Vagina (tissue), 2 donors: ENCODE measurements at regions not wholly inside any gene's neighbourhood (a gene's known extent, or its start where the extent isn't known, plus 50 kb on each side); places are given as distances from the start of the nearest gene placed in this dataset.

Source experiments
- DNase-seq, 2 donors: peaks; one replicate each; pipeline ENCODE4 v3.0.0-alpha.2; 2017; ENCODE audit errors: extremely low spot score in 2 of 2
- H3K27ac ChIP-seq: fragments of 200-600 bp; sonication (generic); one replicate; pipeline ENCODE4 v1.5.1; 2019
- H3K27me3 ChIP-seq: fragments of 200-600 bp; sonication (generic); one replicate; pipeline ENCODE4 v1.5.1; 2019
- H3K36me3 ChIP-seq, 2 donors: fragments of 200-600 bp; sonication (generic); one replicate each; pipeline ENCODE4 v1.5.1; 2017 to 2019
- H3K4me1 ChIP-seq: fragments of 200-600 bp; sonication (generic); one replicate; pipeline ENCODE4 v1.5.1; 2019
- H3K4me3 ChIP-seq, 2 donors: fragments of 200-600 bp; sonication (generic); 1 replicate in 1 of 2; 2 replicates in 1 of 2; pipeline ENCODE4 v1.5.1; 2016 to 2019
- H3K9me3 ChIP-seq: fragments of 200-600 bp; sonication (generic); one replicate; pipeline ENCODE4 v1.5.1; 2019
- CTCF ChIP-seq, 3 experiments: fragments of 450-650 bp in 2 of 3; fragments of 200-600 bp in 1 of 3; sonication (generic) in 1 of 3; IDR thresholded peaks; one replicate each; pipeline ENCODE4 v1.5.1; 2017 to 2019; ENCODE audit warnings: antibody characterized with exemption in 3 of 3, mild to moderate bottlenecking in 2 of 3, moderate library complexity in 2 of 3
- POLR2A ChIP-seq, 2 donors: fragments of 450-650 bp; IDR thresholded peaks; one replicate each; pipeline ENCODE4 v1.6.1; 2017; ENCODE audit warnings: antibody characterized with exemption in 2 of 2, mild to moderate bottlenecking in 2 of 2, moderate library complexity in 2 of 2
- POLR2AphosphoS5 ChIP-seq, 2 donors: sonication (generic); formaldehyde crosslinking; IDR thresholded peaks; one replicate each; pipeline ENCODE4 v1.9.0; 2017; ENCODE audit warnings: antibody characterized with exemption in 2 of 2, mild to moderate bottlenecking in 2 of 2, low read depth in 1 of 2; ENCODE audit not compliant: insufficient read depth in 1 of 2
- intact Hi-C: fragments of 100-400 bp; cut with DNase I; formaldehyde crosslinking; loops from one replicate; pipeline ENCODE4 v1.15.1; 2023

GRCh38 chr2:52539026-52539970 is 1228.3 kb upstream of the CHAC2 start:
- H3K27ac ChIP-seq, result no peak overlapping the region
- H3K9me3 ChIP-seq, result no peaks in the 10 kb centered on the region
- no peak for DNase-seq
- intact Hi-C loops, result no loop called here
- no peak overlapping the region for H3K4me3 ChIP-seq
- no peaks in the 10 kb centered on the region for H3K36me3 ChIP-seq
- H3K4me1 ChIP-seq, result no peaks in the 10 kb centered on the region
- TF ChIP-seq CTCF (IDR thresholded peaks at IDR 0.05) (no peak), POLR2A (IDR thresholded peaks at IDR 0.05) (no peak), POLR2AphosphoS5 (IDR thresholded peaks at IDR 0.05; ENCODE audit: insufficient read depth in 1 of 2, low read depth in 1 of 2) (no peak)
- no peaks in the 10 kb centered on the region for H3K27me3 ChIP-seq

GRCh38 chr2:52537588-52537987 is 1230.0 kb upstream of the CHAC2 start:
- Histone ChIP-seq H3K9me3 (no peaks in the 10 kb centered on the region), H3K27me3 (no peaks in the 10 kb centered on the region), H3K36me3 (no peaks in the 10 kb centered on the region), H3K4me3 (no peak overlapping the region), H3K4me1 (no peaks in the 10 kb centered on the region), H3K27ac (no peak overlapping the region)
- intact Hi-C loops, result no loop called here
- no peak for DNase-seq
- TF ChIP-seq POLR2A (IDR thresholded peaks at IDR 0.05) (no peak), POLR2AphosphoS5 (IDR thresholded peaks at IDR 0.05; ENCODE audit: insufficient read depth in 1 of 2, low read depth in 1 of 2) (no peak), CTCF (IDR thresholded peaks at IDR 0.05) (no peak)

GRCh38 chr2:52536929-52537460 is 1230.6 kb upstream of the CHAC2 start:
- H3K4me3 ChIP-seq, result no peak overlapping the region
- TF ChIP-seq CTCF (IDR thresholded peaks at IDR 0.05) (no peak), POLR2AphosphoS5 (IDR thresholded peaks at IDR 0.05; ENCODE audit: insufficient read depth in 1 of 2, low read depth in 1 of 2) (no peak), POLR2A (IDR thresholded peaks at IDR 0.05) (no peak)
- DNase-seq, result no peak
- no peak overlapping the region for H3K27ac ChIP-seq
- H3K27me3 ChIP-seq, result no peaks in the 10 kb centered on the region
- intact Hi-C loops, result no loop called here
- H3K9me3 ChIP-seq, result no peaks in the 10 kb centered on the region
- no peaks in the 10 kb centered on the region for H3K4me1 ChIP-seq
- no peaks in the 10 kb centered on the region for H3K36me3 ChIP-seq

GRCh38 chr2:52532956-52533355 is 1234.6 kb upstream of the CHAC2 start:
- Histone ChIP-seq H3K4me1 (no peaks in the 10 kb centered on the region), H3K4me3 (no peak overlapping the region), H3K27me3 (no peaks in the 10 kb centered on the region), H3K9me3 (no peaks in the 10 kb centered on the region), H3K27ac (no peak overlapping the region), H3K36me3 (no peaks in the 10 kb centered on the region)
- DNase-seq, result no peak
- intact Hi-C loops, result no loop called here
- TF ChIP-seq POLR2AphosphoS5 (IDR thresholded peaks at IDR 0.05; ENCODE audit: insufficient read depth in 1 of 2, low read depth in 1 of 2) (no peak), POLR2A (IDR thresholded peaks at IDR 0.05) (no peak)

GRCh38 chr2:52526735-52527134 is 1240.9 kb upstream of the CHAC2 start:
- intact Hi-C loops, result no loop called here
- TF ChIP-seq POLR2AphosphoS5 (IDR thresholded peaks at IDR 0.05; ENCODE audit: insufficient read depth in 1 of 2, low read depth in 1 of 2) (no peak), POLR2A (IDR thresholded peaks at IDR 0.05) (no peak), CTCF (IDR thresholded peaks at IDR 0.05) (no peak)
- no peaks in the 10 kb centered on the region for H3K4me1 ChIP-seq
- no peak overlapping the region for H3K4me3 ChIP-seq
- H3K27ac ChIP-seq, result no peak overlapping the region
- H3K9me3 ChIP-seq, result no peaks in the 10 kb centered on the region
- H3K27me3 ChIP-seq, result no peaks in the 10 kb centered on the region
- H3K36me3 ChIP-seq, result no peaks in the 10 kb centered on the region
- no peak for DNase-seq
